ENCODE measurements at regions not wholly inside any gene's neighbourhood (a gene's known extent, or its start where the extent isn't known, plus 50 kb on each side); places are given as distances from the start of the nearest gene placed in this dataset.

DNA sequence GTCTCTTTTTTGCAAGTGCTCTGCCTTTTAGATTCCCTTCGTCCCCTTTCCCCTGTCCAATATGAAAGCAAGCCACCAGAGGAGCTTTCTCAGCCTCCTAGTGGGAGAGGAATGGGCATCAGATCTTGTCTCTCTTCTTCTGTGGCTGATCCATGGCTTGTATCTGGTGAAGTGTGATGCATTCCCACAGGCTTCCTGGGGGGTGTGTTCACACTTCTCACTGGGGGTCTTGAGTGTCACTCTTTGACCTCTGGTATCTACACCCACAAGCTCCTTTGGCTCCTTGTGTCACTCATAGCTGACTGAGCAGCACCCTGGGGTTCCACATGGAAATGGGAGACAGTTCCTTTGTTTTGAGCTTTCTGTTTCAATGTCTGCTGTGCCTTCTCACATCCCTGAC, 411.5 kb downstream of the GADD45G start:
- TF ChIP-seq, protein P1, sequence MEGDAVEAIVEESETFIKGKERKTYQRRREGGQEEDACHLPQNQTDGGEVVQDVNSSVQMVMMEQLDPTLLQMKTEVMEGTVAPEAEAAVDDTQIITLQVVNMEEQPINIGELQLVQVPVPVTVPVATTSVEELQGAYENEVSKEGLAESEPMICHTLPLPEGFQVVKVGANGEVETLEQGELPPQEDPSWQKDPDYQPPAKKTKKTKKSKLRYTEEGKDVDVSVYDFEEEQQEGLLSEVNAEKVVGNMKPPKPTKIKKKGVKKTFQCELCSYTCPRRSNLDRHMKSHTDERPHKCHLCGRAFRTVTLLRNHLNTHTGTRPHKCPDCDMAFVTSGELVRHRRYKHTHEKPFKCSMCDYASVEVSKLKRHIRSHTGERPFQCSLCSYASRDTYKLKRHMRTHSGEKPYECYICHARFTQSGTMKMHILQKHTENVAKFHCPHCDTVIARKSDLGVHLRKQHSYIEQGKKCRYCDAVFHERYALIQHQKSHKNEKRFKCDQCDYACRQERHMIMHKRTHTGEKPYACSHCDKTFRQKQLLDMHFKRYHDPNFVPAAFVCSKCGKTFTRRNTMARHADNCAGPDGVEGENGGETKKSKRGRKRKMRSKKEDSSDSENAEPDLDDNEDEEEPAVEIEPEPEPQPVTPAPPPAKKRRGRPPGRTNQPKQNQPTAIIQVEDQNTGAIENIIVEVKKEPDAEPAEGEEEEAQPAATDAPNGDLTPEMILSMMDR (IDR thresholded peaks at IDR 0.05; ENCODE audit: low read length) = no peak
- TF ChIP-seq EZH2 (IDR thresholded peaks at IDR 0.05; ENCODE audit: borderline replicate concordance, low read length) = no peak

Measured in OCI-LY1 (cell line).